Activated naive CD8-positive, alpha-beta T cell treated with anti-CD3 and anti-CD28 coated beads for 36 hours (primary cell): ENCODE measurements at regions not wholly inside any gene's neighbourhood (a gene's known extent, or its start where the extent isn't known, plus 50 kb on each side); places are given as distances from the start of the nearest gene placed in this dataset.

ENCODE experiments used
- DNase-seq: peaks from one replicate; pipeline ENCODE4 v3.0.0; 2021
- H3K27ac Mint-ChIP-seq: one replicate; pipeline ENCODE4 v1.8.0; 2022; ENCODE audit warnings: mild to moderate bottlenecking, moderate library complexity, mixed read lengths
- H3K27me3 Mint-ChIP-seq: one replicate; pipeline ENCODE4 v1.8.0; 2022; ENCODE audit warnings: mild to moderate bottlenecking, mixed read lengths
- H3K36me3 Mint-ChIP-seq: one replicate; pipeline ENCODE4 v1.8.0; 2021; ENCODE audit warnings: mild to moderate bottlenecking, mixed read lengths
- H3K4me1 Mint-ChIP-seq: one replicate; pipeline ENCODE4 v1.8.0; 2021; ENCODE audit warnings: mixed read lengths
- H3K4me3 Mint-ChIP-seq: one replicate; pipeline ENCODE4 v1.8.0; 2022; ENCODE audit warnings: mild to moderate bottlenecking, moderate library complexity, mixed read lengths
- H3K9me3 Mint-ChIP-seq: one replicate; pipeline ENCODE4 v1.8.0; 2022; ENCODE audit warnings: mixed read lengths

DNA sequence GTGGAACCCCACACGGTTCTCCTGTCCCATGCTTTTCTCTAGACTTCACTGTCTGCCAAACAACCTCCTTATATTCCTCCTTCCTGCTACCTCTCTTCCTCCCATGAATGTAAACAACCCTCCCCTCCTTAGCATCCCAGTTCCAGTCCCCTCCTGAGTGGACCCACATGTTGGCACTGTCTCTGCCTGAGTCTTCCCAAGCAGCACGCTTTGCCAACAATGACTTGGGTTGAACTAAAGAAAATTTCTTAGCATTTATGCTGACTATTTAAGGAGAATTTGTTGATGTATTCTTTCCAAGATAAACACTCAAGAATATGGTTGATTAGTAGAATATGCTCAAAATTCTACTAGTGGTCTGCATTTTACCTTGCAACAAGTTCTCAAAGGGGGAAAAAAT lies 338.0 kb downstream of the TNS1 start:
- no peaks in the 10 kb centered on the region for H3K9me3 Mint-ChIP-seq
- H3K27ac Mint-ChIP-seq, result no peak overlapping the region
- peaks cover 44% of the 10 kb centered on the region for H3K4me1 Mint-ChIP-seq
- no peak overlapping the region for H3K4me3 Mint-ChIP-seq
- no peak for DNase-seq
- H3K27me3 Mint-ChIP-seq, result peaks cover 9% of the 10 kb centered on the region
- peaks cover 10% of the 10 kb centered on the region for H3K36me3 Mint-ChIP-seq

DNA sequence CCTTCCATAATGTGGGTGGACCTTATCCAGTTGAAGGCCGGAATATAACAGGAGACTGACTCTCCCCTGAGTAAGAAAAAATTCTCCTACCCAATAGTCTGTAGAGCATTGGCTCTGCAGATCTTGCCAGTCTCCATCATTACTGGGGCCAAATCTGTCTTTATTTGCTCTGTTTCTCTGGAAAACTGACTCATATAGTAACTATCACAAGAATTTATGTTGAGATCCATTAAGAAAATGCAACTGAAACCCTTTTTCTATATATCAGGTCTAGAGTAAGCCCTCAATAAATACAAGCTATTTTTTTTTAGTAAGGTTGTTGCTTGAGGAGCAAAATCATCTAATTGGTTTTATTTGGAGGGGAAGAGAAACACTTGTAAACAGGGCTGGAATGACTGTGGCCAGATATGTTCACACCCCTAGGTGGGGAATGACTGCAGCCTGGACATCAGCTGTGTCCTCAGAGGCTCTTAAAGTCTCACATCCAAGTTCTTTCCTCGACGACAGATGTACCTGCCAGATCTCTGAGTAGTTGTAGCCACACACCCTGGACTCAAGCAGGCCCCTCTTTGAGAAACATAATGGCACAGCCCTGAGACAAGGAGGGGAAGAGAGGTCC lies 339.7 kb downstream of the TNS1 start:
- Mint-ChIP-seq H3K9me3 (no peaks in the 10 kb centered on the region), H3K36me3 (peaks cover 10% of the 10 kb centered on the region), H3K27me3 (peaks cover 14% of the 10 kb centered on the region), H3K4me1 (peaks cover 48% of the 10 kb centered on the region), H3K27ac (no peak overlapping the region), H3K4me3 (no peak overlapping the region)
- DNase-seq, result no peak

DNA sequence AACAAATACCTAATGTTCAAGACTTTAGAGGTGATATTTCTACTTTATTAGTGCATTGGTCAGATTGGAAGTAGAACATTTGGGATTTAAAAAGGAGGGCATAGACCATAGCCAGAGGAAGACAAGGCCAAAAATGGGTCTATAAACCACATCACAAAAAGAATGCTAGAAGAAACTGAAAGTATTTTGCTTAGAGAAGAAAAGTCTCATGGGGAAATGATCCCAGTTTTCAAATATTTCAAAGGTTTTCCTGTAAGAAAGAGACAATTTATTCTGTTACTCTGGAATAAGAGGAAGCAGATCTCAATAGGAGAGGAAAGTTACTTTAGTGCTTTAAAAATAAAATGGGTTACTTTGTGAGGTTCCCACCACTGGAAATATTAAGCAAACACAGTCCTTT lies 341.4 kb downstream of the TNS1 start:
- no peak overlapping the region for H3K4me3 Mint-ChIP-seq
- no peak for DNase-seq
- peaks cover 5% of the 10 kb centered on the region for H3K36me3 Mint-ChIP-seq
- peaks cover 14% of the 10 kb centered on the region for H3K27me3 Mint-ChIP-seq
- H3K4me1 Mint-ChIP-seq, result peaks cover 46% of the 10 kb centered on the region
- H3K27ac Mint-ChIP-seq, result no peak overlapping the region
- H3K9me3 Mint-ChIP-seq, result no peaks in the 10 kb centered on the region

DNA sequence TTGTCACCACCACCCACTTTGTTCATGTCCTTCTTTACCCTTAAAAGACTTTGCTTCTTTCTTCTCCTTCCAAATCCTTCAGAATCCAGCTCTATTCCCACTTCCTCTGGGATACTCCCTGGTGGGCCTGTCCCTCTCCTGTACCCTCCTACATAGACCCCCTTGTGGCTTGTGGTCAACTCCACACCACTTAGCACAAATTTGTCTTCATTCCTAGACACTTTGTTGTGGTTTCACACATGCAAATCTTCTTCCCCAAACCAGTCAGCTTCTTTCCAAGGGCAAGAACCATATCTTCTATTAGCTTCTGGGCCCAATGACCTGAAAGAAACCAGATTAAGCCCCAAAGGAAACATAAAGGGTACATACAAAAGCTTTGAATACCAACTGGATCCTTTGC lies 342.4 kb downstream of the TNS1 start:
- Mint-ChIP-seq H3K9me3 (no peaks in the 10 kb centered on the region), H3K36me3 (peaks cover 5% of the 10 kb centered on the region), H3K27me3 (peaks cover 11% of the 10 kb centered on the region), H3K4me3 (no peak overlapping the region), H3K4me1 (peaks cover 37% of the 10 kb centered on the region), H3K27ac (peak overlapping the region; percentile 50)
- DNase-seq, result peak; percentile 22

DNA sequence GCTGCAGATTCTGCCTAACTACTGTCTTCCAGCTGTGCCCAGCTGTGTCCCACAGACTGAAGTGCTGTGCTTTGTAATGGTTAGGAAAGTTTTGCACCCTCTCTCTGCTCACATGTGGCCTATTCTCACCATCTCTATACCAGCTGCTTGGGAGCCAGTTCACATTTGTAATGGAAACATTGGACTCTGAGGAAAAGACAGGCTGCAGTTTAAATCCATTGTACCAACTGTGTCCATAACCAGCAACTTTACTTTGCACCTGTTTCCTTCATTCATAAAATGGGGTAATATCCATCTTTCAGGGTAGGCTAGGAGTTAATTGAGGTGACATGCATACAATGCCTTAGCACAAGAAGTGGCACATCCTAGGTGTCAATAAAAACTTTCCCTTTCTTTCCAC lies 344.0 kb downstream of the TNS1 start:
- no peak for DNase-seq
- Mint-ChIP-seq H3K27me3 (peaks cover 11% of the 10 kb centered on the region), H3K4me1 (peaks cover 39% of the 10 kb centered on the region), H3K9me3 (no peaks in the 10 kb centered on the region), H3K4me3 (no peak overlapping the region), H3K36me3 (peaks cover 2% of the 10 kb centered on the region), H3K27ac (no peak overlapping the region)

DNA sequence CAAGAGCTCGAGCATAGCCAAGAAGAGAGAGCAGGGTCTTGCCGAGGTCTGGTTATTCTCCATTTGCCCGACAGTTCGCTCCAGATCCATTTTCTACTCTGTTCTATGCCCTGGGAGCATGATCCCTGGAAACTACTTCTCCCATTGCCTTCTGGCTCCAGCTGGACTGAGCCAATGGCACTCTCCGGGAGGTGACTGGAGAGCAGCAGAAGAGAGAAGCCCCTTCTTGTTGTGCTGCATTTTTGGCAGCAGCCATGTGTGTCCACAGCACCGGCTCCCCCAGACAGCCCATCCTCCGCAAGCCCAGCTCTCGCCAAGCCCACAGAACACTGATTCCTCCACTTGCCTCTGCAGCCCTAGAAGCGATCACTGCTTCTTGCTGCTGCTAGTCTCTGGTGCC lies 345.5 kb downstream of the TNS1 start:
- DNase-seq, result no peak
- no peak overlapping the region for H3K4me3 Mint-ChIP-seq
- H3K27ac Mint-ChIP-seq, result no peak overlapping the region
- H3K9me3 Mint-ChIP-seq, result no peaks in the 10 kb centered on the region
- peaks cover 2% of the 10 kb centered on the region for H3K36me3 Mint-ChIP-seq
- peaks cover 16% of the 10 kb centered on the region for H3K27me3 Mint-ChIP-seq
- H3K4me1 Mint-ChIP-seq, result peaks cover 27% of the 10 kb centered on the region

DNA sequence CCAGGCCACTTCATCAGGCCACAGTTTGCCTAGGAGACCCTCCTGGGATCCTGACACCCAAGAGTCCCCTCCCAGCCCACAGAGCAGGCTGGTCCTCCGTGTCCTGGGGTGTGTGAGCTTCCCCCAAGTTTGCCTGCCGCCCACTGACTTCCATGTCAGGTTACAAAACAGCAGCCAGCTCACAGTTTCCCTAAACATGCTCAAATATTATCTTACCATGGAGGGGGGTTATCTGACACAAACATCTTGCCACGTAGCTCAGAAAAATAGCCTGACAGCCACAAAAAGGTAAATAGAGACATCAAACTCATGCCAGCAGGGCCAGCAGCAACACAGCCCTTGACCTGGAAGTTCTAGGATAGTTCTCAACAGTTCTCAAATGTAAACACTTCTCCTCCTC lies 346.5 kb downstream of the TNS1 start:
- peaks cover 22% of the 10 kb centered on the region for H3K4me1 Mint-ChIP-seq
- peaks cover 16% of the 10 kb centered on the region for H3K27me3 Mint-ChIP-seq
- DNase-seq, result no peak
- no peak overlapping the region for H3K4me3 Mint-ChIP-seq
- H3K27ac Mint-ChIP-seq, result no peak overlapping the region
- no peaks in the 10 kb centered on the region for H3K9me3 Mint-ChIP-seq
- peaks cover 2% of the 10 kb centered on the region for H3K36me3 Mint-ChIP-seq

DNA sequence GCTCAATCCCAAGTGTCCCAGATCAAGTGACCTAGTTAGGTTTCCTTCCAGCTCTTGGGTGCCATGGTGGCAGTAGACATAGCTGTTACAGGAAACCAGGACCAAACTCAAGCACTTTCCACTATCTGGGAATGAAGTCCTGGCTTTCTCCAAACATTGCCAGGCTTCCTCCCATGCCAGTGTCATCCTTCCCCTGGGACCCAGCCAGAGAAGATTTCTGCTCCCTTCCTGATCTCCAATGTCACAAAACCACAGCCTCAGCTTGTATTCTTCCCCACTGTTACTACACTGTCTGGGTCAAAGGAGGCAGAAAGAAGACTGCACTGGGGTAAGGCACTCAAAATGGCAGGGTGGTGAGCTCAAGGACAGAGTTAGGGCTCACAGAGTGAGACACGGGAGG lies 347.1 kb downstream of the TNS1 start:
- H3K27ac Mint-ChIP-seq, result no peak overlapping the region
- H3K9me3 Mint-ChIP-seq, result no peaks in the 10 kb centered on the region
- no peak overlapping the region for H3K4me3 Mint-ChIP-seq
- DNase-seq, result no peak
- peaks cover 16% of the 10 kb centered on the region for H3K27me3 Mint-ChIP-seq
- peaks cover 19% of the 10 kb centered on the region for H3K4me1 Mint-ChIP-seq
- peaks cover 2% of the 10 kb centered on the region for H3K36me3 Mint-ChIP-seq

DNA sequence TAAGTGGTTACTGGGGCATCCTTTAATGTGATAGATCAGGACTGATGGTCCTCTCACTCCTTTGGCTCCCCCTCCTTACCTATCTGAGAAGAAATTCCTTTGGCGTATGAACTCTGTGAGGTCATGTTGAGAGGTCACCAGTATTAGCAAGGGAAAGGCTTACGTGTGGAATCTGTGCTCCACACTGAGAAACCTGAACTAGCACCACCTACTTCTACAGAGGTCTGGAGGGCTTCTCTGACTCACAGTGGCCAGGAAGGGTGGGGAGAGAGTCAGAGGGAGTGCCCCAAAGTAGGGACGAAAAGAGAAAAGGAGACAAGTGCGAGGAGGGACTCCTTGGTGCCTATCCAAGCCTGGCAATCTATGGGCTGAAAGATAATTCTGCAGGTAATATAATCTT lies 348.6 kb downstream of the TNS1 start:
- Mint-ChIP-seq H3K4me3 (no peak overlapping the region), H3K36me3 (no peaks in the 10 kb centered on the region), H3K9me3 (no peaks in the 10 kb centered on the region), H3K27ac (no peak overlapping the region), H3K4me1 (peaks cover 11% of the 10 kb centered on the region), H3K27me3 (peaks cover 16% of the 10 kb centered on the region)
- DNase-seq, result no peak

DNA sequence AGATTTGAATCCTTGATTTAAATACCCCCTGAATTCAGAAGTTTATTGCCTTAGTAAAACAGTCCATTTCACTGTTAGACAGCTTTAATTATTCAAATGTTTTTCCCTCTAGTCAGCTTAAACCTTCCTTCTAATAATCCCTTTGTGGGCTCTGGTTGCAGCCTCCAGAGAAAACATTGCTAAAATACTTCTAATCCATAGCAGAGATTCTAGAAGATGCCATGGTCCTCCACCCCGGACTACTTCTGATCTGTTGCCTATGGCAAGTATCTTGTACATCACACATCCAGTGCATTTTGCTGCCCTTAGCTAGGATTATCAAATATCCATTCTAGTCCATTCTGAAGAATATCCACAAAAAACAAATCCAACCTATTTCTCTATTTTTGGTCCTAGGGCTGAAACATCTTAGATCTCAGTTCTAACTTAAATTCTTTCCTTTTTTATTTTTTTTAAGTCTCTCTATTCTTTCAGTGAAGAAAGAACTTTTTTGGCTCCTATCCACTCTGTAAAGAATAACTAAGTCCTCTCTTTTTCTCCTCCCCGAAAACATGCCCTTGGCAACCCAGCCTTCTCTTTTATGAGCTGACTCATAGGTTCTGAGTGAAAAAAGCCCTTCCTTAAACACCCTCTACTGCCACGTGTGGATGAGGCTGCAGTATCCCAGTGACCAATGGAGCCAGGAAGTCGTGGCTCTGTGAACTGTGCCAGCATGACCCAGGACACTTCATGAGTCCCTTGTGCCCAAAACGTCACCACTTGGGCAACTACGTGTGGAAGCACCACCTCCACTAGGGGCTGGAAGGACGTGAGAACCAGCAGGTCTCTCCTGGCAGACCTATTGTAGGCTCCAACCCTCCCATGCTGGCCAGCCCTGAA lies 349.8 kb downstream of the TNS1 start:
- Mint-ChIP-seq H3K27me3 (peaks cover 10% of the 10 kb centered on the region), H3K4me3 (no peak overlapping the region), H3K4me1 (peaks cover 11% of the 10 kb centered on the region), H3K36me3 (no peaks in the 10 kb centered on the region), H3K9me3 (no peaks in the 10 kb centered on the region), H3K27ac (no peak overlapping the region)
- DNase-seq, result no peak

DNA sequence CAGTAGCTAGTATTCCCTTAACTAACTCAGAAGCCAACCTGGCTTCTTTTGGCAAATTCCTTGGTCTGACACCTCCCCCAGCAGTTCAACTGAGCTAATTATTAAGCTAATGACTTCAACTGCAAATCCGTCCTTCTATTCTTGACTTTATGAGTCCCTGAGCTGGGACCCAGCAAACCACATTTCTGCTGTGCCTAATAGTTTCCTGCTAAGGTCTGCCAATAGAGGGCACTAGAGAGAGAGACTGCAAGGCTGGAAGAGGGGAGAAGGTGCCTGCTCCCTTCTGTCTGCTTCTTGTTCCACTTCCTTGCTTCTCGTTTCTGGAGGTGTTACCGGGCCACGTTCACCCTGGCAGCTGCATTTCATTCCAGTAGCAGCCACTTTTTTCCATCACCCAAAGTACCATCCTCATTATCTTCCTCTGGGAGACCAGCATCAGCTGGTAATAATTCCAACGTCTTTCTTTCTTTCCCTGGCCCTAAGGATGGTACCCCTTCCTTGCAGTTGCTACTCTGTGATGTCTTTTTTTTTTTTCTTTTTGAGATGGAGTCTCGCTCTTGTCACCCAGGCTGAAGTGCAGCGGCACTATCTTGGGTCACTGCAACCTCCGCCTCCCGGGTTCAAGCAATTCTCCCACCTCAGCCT lies 352.0 kb downstream of the TNS1 start:
- H3K4me1 Mint-ChIP-seq, result peaks cover 7% of the 10 kb centered on the region
- H3K27me3 Mint-ChIP-seq, result peaks cover 6% of the 10 kb centered on the region
- no peak overlapping the region for H3K4me3 Mint-ChIP-seq
- peak; percentile 12 for DNase-seq
- H3K27ac Mint-ChIP-seq, result peak overlapping the region; percentile 47
- H3K9me3 Mint-ChIP-seq, result no peaks in the 10 kb centered on the region
- H3K36me3 Mint-ChIP-seq, result no peaks in the 10 kb centered on the region

DNA sequence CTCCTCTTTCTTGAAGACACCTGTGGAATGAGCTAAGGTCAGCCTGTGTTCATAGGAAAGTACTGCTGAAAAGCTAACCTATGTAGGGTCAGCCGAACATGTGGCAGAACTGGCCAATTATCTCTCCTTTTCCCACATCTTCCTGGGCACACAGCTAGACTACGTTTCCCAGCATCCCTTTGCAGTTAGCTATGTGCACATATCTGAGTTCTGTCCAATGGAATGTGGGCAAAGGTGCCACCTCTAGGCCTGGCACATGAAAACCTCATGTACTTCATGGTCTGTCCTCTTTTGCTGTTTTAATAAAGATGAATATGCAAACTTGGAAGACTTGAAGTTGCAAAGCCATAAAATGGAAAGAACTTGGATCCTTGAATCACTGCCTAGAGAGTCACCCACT lies 352.6 kb downstream of the TNS1 start:
- H3K4me1 Mint-ChIP-seq, result peaks cover 7% of the 10 kb centered on the region
- no peak overlapping the region for H3K27ac Mint-ChIP-seq
- H3K36me3 Mint-ChIP-seq, result no peaks in the 10 kb centered on the region
- no peak overlapping the region for H3K4me3 Mint-ChIP-seq
- DNase-seq, result no peak
- peaks cover 6% of the 10 kb centered on the region for H3K27me3 Mint-ChIP-seq
- H3K9me3 Mint-ChIP-seq, result no peaks in the 10 kb centered on the region

DNA sequence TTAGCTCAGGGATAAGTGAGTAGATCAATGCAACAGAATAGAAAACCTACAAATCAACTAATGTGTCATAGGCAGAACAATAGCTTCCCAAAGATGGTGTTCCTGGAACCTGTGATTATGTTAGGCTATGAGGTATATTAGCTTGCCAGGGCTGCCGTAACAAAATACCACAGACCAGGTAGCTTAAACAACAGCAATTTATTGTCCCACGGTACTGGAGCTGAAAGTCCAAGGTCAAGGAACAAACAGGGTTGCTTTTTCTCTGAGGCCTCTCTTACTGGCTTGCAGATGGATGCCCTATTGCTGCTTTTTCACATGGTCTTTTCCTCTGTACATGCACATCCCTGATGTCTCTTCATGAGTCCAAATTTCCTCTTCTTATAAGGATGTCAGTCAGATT lies 354.9 kb downstream of the TNS1 start:
- Mint-ChIP-seq H3K4me3 (no peak overlapping the region), H3K36me3 (no peaks in the 10 kb centered on the region), H3K27me3 (no peaks in the 10 kb centered on the region), H3K27ac (no peak overlapping the region), H3K9me3 (no peaks in the 10 kb centered on the region), H3K4me1 (peaks cover 6% of the 10 kb centered on the region)
- no peak for DNase-seq

DNA sequence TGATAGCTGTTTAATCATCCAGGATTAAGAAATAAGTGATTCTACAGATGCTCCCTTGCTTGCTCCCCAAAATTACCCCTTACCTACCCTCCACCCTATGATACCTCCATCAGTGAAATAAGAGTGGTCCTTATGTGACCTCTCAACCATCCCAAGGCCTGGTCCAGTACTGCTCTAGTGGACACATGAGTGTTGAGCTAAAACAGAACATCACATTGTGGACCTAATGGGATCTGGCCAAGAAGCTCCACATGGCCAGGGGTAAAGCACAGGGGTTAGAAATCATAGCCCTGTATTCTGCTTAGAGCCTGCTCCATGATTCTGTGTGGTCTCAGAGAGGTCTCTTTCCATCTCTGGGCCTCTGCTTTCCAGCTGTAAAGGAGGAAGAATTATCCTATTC lies 355.6 kb downstream of the TNS1 start:
- Mint-ChIP-seq H3K9me3 (no peaks in the 10 kb centered on the region), H3K36me3 (no peaks in the 10 kb centered on the region), H3K4me1 (peaks cover 6% of the 10 kb centered on the region), H3K27ac (no peak overlapping the region), H3K4me3 (no peak overlapping the region), H3K27me3 (no peaks in the 10 kb centered on the region)
- DNase-seq, result no peak

DNA sequence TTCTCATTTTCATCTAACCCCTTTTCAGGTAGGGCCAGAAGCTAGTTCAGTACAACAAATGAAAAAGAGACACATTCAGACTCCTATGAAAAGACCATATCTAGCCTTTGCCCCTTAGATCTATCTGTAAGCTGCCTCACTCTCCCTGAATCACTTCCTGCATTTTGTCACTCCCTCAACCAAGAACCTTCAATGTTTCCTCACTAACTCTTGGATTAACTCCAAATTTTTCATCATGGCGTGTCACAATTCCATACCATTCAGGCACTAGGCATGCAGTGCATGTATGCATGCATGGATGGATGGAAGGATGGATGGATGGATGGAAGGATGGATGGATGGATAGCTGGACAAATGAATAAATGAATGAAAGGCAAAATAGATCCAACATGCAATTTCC lies 356.9 kb downstream of the TNS1 start:
- peaks cover 4% of the 10 kb centered on the region for H3K4me1 Mint-ChIP-seq
- no peaks in the 10 kb centered on the region for H3K36me3 Mint-ChIP-seq

More for the DNA sequence above, 356.9 kb downstream of the TNS1 start:
- Mint-ChIP-seq H3K9me3 (no peaks in the 10 kb centered on the region), H3K27me3 (no peaks in the 10 kb centered on the region), H3K4me3 (no peak overlapping the region), H3K27ac (no peak overlapping the region)
- DNase-seq, result no peak
